ENCODE measurements at regions not wholly inside any gene's neighbourhood (a gene's known extent, or its start where the extent isn't known, plus 50 kb on each side); places are given as distances from the start of the nearest gene placed in this dataset.
"Not testable (repeated sequence)": the region's sequence is repeated elsewhere in the genome, so short reads cannot be mapped to it uniquely, and the experiment has no call there.

- intact Hi-C loops (cut with DNase I): not testable (repeated sequence)
- peak; percentile 75 for DNase-seq (ENCODE audit: low spot score)
Observed at GRCh38 chr5:71230839-71231505, 163.5 kb upstream of the GTF2H2 start.

All from cardiac septum (tissue), 1 donor.